Lower leg skin (tissue), 3 donors: ENCODE measurements at regions not wholly inside any gene's neighbourhood (a gene's known extent, or its start where the extent isn't known, plus 50 kb on each side); places are given as distances from the start of the nearest gene placed in this dataset.

ENCODE experiments used
- POLR2A ChIP-seq, 2 donors: fragments of 450-650 bp; IDR thresholded peaks; one replicate each; pipeline ENCODE4 v1.6.1; 2016 to 2017; ENCODE audit warnings: antibody characterized with exemption in 2 of 2, mild to moderate bottlenecking in 1 of 2, moderate library complexity in 1 of 2
- TF ChIP-seq, protein P1 (sequence below), 3 donors: fragments of 450-650 bp; IDR thresholded peaks; one replicate each; pipeline ENCODE4 v1.5.1; 2016; ENCODE audit warnings: antibody characterized with exemption in 3 of 3, mild to moderate bottlenecking in 3 of 3, moderate library complexity in 2 of 3

DNA sequence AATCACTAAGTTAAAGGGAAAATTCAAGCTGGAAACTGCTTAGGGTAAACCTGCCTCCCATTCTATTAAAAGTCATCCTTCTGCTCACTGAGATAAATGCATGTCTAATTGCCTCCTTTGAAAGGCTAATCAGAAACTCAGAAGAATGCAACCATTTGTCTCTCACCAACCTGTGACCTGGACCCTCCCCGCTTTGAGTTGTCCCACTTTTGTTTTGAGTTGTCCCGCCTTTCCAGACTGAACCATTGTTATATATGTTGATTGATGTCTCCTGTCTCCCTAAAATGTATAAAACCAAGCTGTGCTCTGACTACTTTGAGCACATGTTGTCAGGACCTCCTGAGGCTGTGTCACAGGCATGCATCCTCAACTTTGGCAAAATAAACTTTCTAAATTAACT, 378.4 kb downstream of the KIF20B start:
- no peak for TF ChIP-seq POLR2A (IDR thresholded peaks at IDR 0.05)
- TF ChIP-seq, protein P1, sequence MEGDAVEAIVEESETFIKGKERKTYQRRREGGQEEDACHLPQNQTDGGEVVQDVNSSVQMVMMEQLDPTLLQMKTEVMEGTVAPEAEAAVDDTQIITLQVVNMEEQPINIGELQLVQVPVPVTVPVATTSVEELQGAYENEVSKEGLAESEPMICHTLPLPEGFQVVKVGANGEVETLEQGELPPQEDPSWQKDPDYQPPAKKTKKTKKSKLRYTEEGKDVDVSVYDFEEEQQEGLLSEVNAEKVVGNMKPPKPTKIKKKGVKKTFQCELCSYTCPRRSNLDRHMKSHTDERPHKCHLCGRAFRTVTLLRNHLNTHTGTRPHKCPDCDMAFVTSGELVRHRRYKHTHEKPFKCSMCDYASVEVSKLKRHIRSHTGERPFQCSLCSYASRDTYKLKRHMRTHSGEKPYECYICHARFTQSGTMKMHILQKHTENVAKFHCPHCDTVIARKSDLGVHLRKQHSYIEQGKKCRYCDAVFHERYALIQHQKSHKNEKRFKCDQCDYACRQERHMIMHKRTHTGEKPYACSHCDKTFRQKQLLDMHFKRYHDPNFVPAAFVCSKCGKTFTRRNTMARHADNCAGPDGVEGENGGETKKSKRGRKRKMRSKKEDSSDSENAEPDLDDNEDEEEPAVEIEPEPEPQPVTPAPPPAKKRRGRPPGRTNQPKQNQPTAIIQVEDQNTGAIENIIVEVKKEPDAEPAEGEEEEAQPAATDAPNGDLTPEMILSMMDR (IDR thresholded peaks at IDR 0.05), result no peak
